ENCODE measurements at regions not wholly inside any gene's neighbourhood (a gene's known extent, or its start where the extent isn't known, plus 50 kb on each side); places are given as distances from the start of the nearest gene placed in this dataset.

- H3K9me3 Mint-ChIP-seq: peaks cover 0 to 3% (median 0%) of the 10 kb centered on the region in 9 donors
- H3K4me1 Mint-ChIP-seq: peaks cover 0 to 5% (median 0%) of the 10 kb centered on the region in 4 donors
- ATAC-seq (no peak), DNase-seq (no peak)
- no peaks in the 10 kb centered on the region for H3K36me3 Mint-ChIP-seq
- H3K27ac Mint-ChIP-seq: peak overlapping the region in 1 of 10 donors; percentile 56
- H3K4me3 Mint-ChIP-seq: no peak overlapping the region
- H3K27me3 Mint-ChIP-seq: peaks cover 0 to 3% (median 0%) of the 10 kb centered on the region in 5 donors
- POLR2A ChIA-PET: no interaction called here
Observed at GRCh38 chr9:81833563-81834345, 94.5 kb upstream of the SPATA31D4 start.

GRCh38 chr9:81841333-81841732, 86.9 kb upstream of the SPATA31D4 start:
- no peaks in the 10 kb centered on the region for H3K27me3 Mint-ChIP-seq
- no peaks in the 10 kb centered on the region for H3K4me1 Mint-ChIP-seq
- H3K9me3 Mint-ChIP-seq: peaks cover 0 to 3% (median 0%) of the 10 kb centered on the region in 9 donors
- DNase-seq (no peak), ATAC-seq (no peak)
- POLR2A ChIA-PET: no interaction called here
- H3K27ac Mint-ChIP-seq: no peak overlapping the region
- H3K4me3 Mint-ChIP-seq: no peak overlapping the region
- no peaks in the 10 kb centered on the region for H3K36me3 Mint-ChIP-seq

- POLR2A ChIA-PET: no interaction called here
- no peak for DNase-seq
- H3K27ac Mint-ChIP-seq: no peak overlapping the region
- ATAC-seq: no peak
- H3K4me3 Mint-ChIP-seq: no peak overlapping the region
- no peaks in the 10 kb centered on the region for H3K36me3 Mint-ChIP-seq
- no peaks in the 10 kb centered on the region for H3K4me1 Mint-ChIP-seq
- H3K9me3 Mint-ChIP-seq: no peaks in the 10 kb centered on the region
- H3K27me3 Mint-ChIP-seq: no peaks in the 10 kb centered on the region
Observed at GRCh38 chr9:81844131-81844567, 84.1 kb upstream of the SPATA31D4 start.

GRCh38 chr9:81847181-81847915, 80.9 kb upstream of the SPATA31D4 start:
- H3K27ac Mint-ChIP-seq: no peak overlapping the region
- ATAC-seq (no peak), DNase-seq (no peak)
- no peaks in the 10 kb centered on the region for H3K36me3 Mint-ChIP-seq
- H3K4me3 Mint-ChIP-seq: no peak overlapping the region
- no peaks in the 10 kb centered on the region for H3K27me3 Mint-ChIP-seq
- POLR2A ChIA-PET: no interaction called here
- no peaks in the 10 kb centered on the region for H3K4me1 Mint-ChIP-seq
- H3K9me3 Mint-ChIP-seq: no peaks in the 10 kb centered on the region

GRCh38 chr9:81848472-81848871, 79.8 kb upstream of the SPATA31D4 start:
- Mint-ChIP-seq H3K4me3 (no peak overlapping the region), H3K9me3 (no peaks in the 10 kb centered on the region), H3K27ac (no peak overlapping the region), H3K36me3 (no peaks in the 10 kb centered on the region), H3K27me3 (no peaks in the 10 kb centered on the region), H3K4me1 (no peaks in the 10 kb centered on the region)
- ATAC-seq (no peak), DNase-seq (no peak)
- POLR2A ChIA-PET: no interaction called here

GRCh38 chr9:81849631-81850259, 78.5 kb upstream of the SPATA31D4 start:
- Mint-ChIP-seq H3K4me3 (no peak overlapping the region), H3K9me3 (no peaks in the 10 kb centered on the region), H3K27me3 (no peaks in the 10 kb centered on the region), H3K27ac (no peak overlapping the region), H3K36me3 (no peaks in the 10 kb centered on the region), H3K4me1 (no peaks in the 10 kb centered on the region)
- ATAC-seq (no peak), DNase-seq (no peak)
- POLR2A ChIA-PET: no interaction called here

GRCh38 chr9:81850724-81851123, 77.5 kb upstream of the SPATA31D4 start:
- no peaks in the 10 kb centered on the region for H3K27me3 Mint-ChIP-seq
- H3K4me1 Mint-ChIP-seq: no peaks in the 10 kb centered on the region
- no peaks in the 10 kb centered on the region for H3K36me3 Mint-ChIP-seq
- H3K9me3 Mint-ChIP-seq: no peaks in the 10 kb centered on the region
- H3K27ac Mint-ChIP-seq: no peak overlapping the region
- no peak for ATAC-seq
- no peak for DNase-seq
- no peak overlapping the region for H3K4me3 Mint-ChIP-seq
- POLR2A ChIA-PET: no interaction called here

- POLR2A ChIA-PET: no interaction called here
- Mint-ChIP-seq H3K27me3 (no peaks in the 10 kb centered on the region), H3K27ac (no peak overlapping the region), H3K9me3 (no peaks in the 10 kb centered on the region), H3K4me3 (no peak overlapping the region), H3K36me3 (no peaks in the 10 kb centered on the region), H3K4me1 (no peaks in the 10 kb centered on the region)
- no peak for DNase-seq
- ATAC-seq: no peak
Observed at GRCh38 chr9:81851340-81851739, 76.9 kb upstream of the SPATA31D4 start.

GRCh38 chr9:81852820-81853219, 75.4 kb upstream of the SPATA31D4 start:
- ATAC-seq (no peak), DNase-seq (no peak)
- Mint-ChIP-seq H3K27ac (no peak overlapping the region), H3K36me3 (no peaks in the 10 kb centered on the region), H3K4me3 (no peak overlapping the region), H3K4me1 (no peaks in the 10 kb centered on the region), H3K9me3 (no peaks in the 10 kb centered on the region), H3K27me3 (no peaks in the 10 kb centered on the region)
- POLR2A ChIA-PET: no interaction called here

- no peak for ATAC-seq
- no peak for DNase-seq
- Mint-ChIP-seq H3K9me3 (no peaks in the 10 kb centered on the region), H3K27me3 (no peaks in the 10 kb centered on the region), H3K36me3 (no peaks in the 10 kb centered on the region), H3K4me3 (no peak overlapping the region), H3K4me1 (no peaks in the 10 kb centered on the region), H3K27ac (no peak overlapping the region)
- POLR2A ChIA-PET: no interaction called here
Observed at GRCh38 chr9:81855538-81855937, 72.7 kb upstream of the SPATA31D4 start.

- POLR2A ChIA-PET: no interaction called here
- no peak overlapping the region for H3K27ac Mint-ChIP-seq
- no peaks in the 10 kb centered on the region for H3K4me1 Mint-ChIP-seq
- peaks cover 0 to 1% (median 0%) of the 10 kb centered on the region in 3 donors for H3K36me3 Mint-ChIP-seq
- no peak for DNase-seq
- H3K9me3 Mint-ChIP-seq: no peaks in the 10 kb centered on the region
- no peak for ATAC-seq
- H3K27me3 Mint-ChIP-seq: no peaks in the 10 kb centered on the region
- no peak overlapping the region for H3K4me3 Mint-ChIP-seq
Observed at GRCh38 chr9:81858657-81859430, 69.4 kb upstream of the SPATA31D4 start.

- no peak overlapping the region for H3K4me3 Mint-ChIP-seq
- DNase-seq (no peak), ATAC-seq (no peak)
- H3K27ac Mint-ChIP-seq: no peak overlapping the region
- no peaks in the 10 kb centered on the region for H3K27me3 Mint-ChIP-seq
- H3K4me1 Mint-ChIP-seq: no peaks in the 10 kb centered on the region
- POLR2A ChIA-PET: no interaction called here
- no peaks in the 10 kb centered on the region for H3K9me3 Mint-ChIP-seq
- H3K36me3 Mint-ChIP-seq: peaks cover 0 to 1% (median 0%) of the 10 kb centered on the region in 3 donors
Observed at GRCh38 chr9:81860581-81860980, 67.6 kb upstream of the SPATA31D4 start.

- Mint-ChIP-seq H3K4me1 (no peaks in the 10 kb centered on the region), H3K9me3 (peaks cover 0 to 3% (median 0%) of the 10 kb centered on the region in 9 donors), H3K4me3 (no peak overlapping the region), H3K36me3 (peaks cover 0 to 1% (median 0%) of the 10 kb centered on the region in 3 donors), H3K27ac (no peak overlapping the region), H3K27me3 (no peaks in the 10 kb centered on the region)
- POLR2A ChIA-PET: no interaction called here
- ATAC-seq (no peak), DNase-seq (no peak)
Observed at GRCh38 chr9:81861644-81862043, 66.6 kb upstream of the SPATA31D4 start.

Measured in naive thymus-derived CD8-positive, alpha-beta T cell (primary cell).